ENCODE measurements at regions not wholly inside any gene's neighbourhood (a gene's known extent, or its start where the extent isn't known, plus 50 kb on each side); places are given as distances from the start of the nearest gene placed in this dataset.
A peak's percentile ranks its signal among the peaks of the same experiment; 100 is the strongest.

- peak overlapping the region; percentile 83 for H3K27ac ChIP-seq (ENCODE audit: poor library complexity, severe bottlenecking)
- no peaks in the 10 kb centered on the region for H3K36me3 ChIP-seq (ENCODE audit: low read depth)
- no peaks in the 10 kb centered on the region for H3K27me3 ChIP-seq (ENCODE audit: insufficient read depth, poor library complexity, severe bottlenecking)
- no peak overlapping the region for H3K4me3 ChIP-seq (ENCODE audit: severe bottlenecking)
- H3K4me1 ChIP-seq (ENCODE audit: insufficient read depth, poor library complexity, severe bottlenecking) = peaks cover 32% of the 10 kb centered on the region
- no peak for TF ChIP-seq CTCF (IDR thresholded peaks at IDR 0.05; ENCODE audit: poor library complexity, severe bottlenecking)
- no peak for ATAC-seq (ENCODE audit: low read depth)
- no peaks in the 10 kb centered on the region for H3K9me3 ChIP-seq (ENCODE audit: severe bottlenecking)
- no peak for DNase-seq (ENCODE audit: low spot score)
Observed at GRCh38 chr1:200337410-200337809, 72.4 kb downstream of the ZNF281 start.

DNA sequence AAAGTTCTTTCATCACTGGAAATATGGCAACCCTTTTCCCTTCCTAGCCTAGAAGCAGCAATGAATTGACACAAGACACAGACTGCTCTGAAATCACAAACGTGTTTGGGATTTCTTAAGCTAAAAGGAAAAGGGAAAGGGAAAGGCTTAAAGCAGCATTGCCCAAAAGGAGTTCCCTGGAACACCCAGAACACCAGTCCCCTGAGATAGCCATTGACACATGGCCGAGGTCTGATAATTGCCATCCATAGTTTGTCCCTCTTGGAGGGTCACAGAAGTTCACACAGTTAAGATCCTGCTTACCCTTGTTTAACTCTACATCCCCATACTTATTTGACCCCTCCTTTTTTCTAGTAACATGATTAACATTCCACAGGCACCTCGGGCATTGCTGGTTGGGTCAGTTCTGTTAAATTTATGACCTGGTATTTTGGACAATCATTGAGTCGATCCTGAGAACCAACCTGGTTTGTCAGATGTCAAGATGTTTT, 72.9 kb downstream of the ZNF281 start:
- H3K27me3 ChIP-seq (ENCODE audit: insufficient read depth, poor library complexity, severe bottlenecking) = no peaks in the 10 kb centered on the region
- H3K4me3 ChIP-seq (ENCODE audit: severe bottlenecking) = no peak overlapping the region
- TF ChIP-seq CTCF (IDR thresholded peaks at IDR 0.05; ENCODE audit: poor library complexity, severe bottlenecking) = no peak
- peak overlapping the region; percentile 83 for H3K27ac ChIP-seq (ENCODE audit: poor library complexity, severe bottlenecking)
- no peak for DNase-seq (ENCODE audit: low spot score)
- H3K36me3 ChIP-seq (ENCODE audit: low read depth) = no peaks in the 10 kb centered on the region
- ATAC-seq (ENCODE audit: low read depth) = peak; percentile 5; the same call in 1 of the 3 replicates
- no peaks in the 10 kb centered on the region for H3K9me3 ChIP-seq (ENCODE audit: severe bottlenecking)
- H3K4me1 ChIP-seq (ENCODE audit: insufficient read depth, poor library complexity, severe bottlenecking) = peaks cover 32% of the 10 kb centered on the region

DNA sequence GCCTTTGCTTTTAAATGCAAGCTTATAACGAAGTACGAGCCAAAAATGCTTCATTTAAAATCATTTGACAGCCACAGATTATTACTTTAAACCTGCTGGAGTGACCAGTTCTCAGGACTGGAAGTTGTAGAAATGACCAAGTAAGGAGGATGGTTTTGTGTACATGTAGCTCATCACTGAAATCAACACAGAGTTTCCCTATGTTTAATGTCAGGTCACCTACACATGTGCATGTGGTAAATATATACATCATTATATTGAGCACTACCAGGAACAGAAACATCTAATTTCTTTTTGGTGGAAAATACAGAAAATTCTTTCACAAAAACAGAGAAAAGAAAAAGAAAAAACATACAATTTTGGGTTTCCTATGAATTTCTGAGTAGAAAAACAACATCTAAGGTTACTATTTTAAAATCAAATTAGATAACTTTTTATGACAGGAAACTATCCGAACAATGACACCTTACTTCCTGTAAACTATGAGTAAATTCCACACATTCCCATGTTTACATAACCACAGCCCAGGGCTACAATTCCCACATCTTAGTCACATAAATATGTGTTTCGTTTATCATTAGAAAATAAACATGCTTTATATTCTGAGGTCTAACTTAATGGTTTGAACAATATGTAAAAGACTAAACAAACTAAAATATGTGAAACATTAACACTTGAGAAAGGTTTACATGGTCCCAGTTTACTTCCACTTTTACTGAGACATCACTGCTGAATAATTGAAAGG, 73.6 kb downstream of the ZNF281 start:
- H3K4me1 ChIP-seq (ENCODE audit: insufficient read depth, poor library complexity, severe bottlenecking) = peaks cover 32% of the 10 kb centered on the region
- no peak overlapping the region for H3K4me3 ChIP-seq (ENCODE audit: severe bottlenecking)
- H3K27ac ChIP-seq (ENCODE audit: poor library complexity, severe bottlenecking) = peak overlapping the region; percentile 83
- H3K27me3 ChIP-seq (ENCODE audit: insufficient read depth, poor library complexity, severe bottlenecking) = no peaks in the 10 kb centered on the region
- DNase-seq (ENCODE audit: low spot score) (no peak), ATAC-seq (ENCODE audit: low read depth) (peak; percentile 87)
- no peak for TF ChIP-seq CTCF (IDR thresholded peaks at IDR 0.05; ENCODE audit: poor library complexity, severe bottlenecking)
- H3K36me3 ChIP-seq (ENCODE audit: low read depth) = no peaks in the 10 kb centered on the region
- no peaks in the 10 kb centered on the region for H3K9me3 ChIP-seq (ENCODE audit: severe bottlenecking)

GRCh38 chr1:200334661-200335256, 75.1 kb downstream of the ZNF281 start:
- Histone ChIP-seq H3K27ac (ENCODE audit: poor library complexity, severe bottlenecking) (peak overlapping the region; percentile 83), H3K4me1 (ENCODE audit: insufficient read depth, poor library complexity, severe bottlenecking) (peaks cover 32% of the 10 kb centered on the region), H3K36me3 (ENCODE audit: low read depth) (no peaks in the 10 kb centered on the region), H3K27me3 (ENCODE audit: insufficient read depth, poor library complexity, severe bottlenecking) (no peaks in the 10 kb centered on the region), H3K4me3 (ENCODE audit: severe bottlenecking) (no peak overlapping the region), H3K9me3 (ENCODE audit: severe bottlenecking) (no peaks in the 10 kb centered on the region)
- TF ChIP-seq CTCF (IDR thresholded peaks at IDR 0.05; ENCODE audit: poor library complexity, severe bottlenecking) = no peak
- DNase-seq (ENCODE audit: low spot score) (no peak), ATAC-seq (ENCODE audit: low read depth) (peak; percentile 73)

- DNase-seq (ENCODE audit: low spot score) (no peak), ATAC-seq (ENCODE audit: low read depth) (no peak)
- Histone ChIP-seq H3K9me3 (ENCODE audit: severe bottlenecking) (no peaks in the 10 kb centered on the region), H3K4me3 (ENCODE audit: severe bottlenecking) (no peak overlapping the region), H3K27me3 (ENCODE audit: insufficient read depth, poor library complexity, severe bottlenecking) (no peaks in the 10 kb centered on the region), H3K27ac (ENCODE audit: poor library complexity, severe bottlenecking) (no peak overlapping the region), H3K36me3 (ENCODE audit: low read depth) (no peaks in the 10 kb centered on the region), H3K4me1 (ENCODE audit: insufficient read depth, poor library complexity, severe bottlenecking) (peaks cover 32% of the 10 kb centered on the region)
- no peak for TF ChIP-seq CTCF (IDR thresholded peaks at IDR 0.05; ENCODE audit: poor library complexity, severe bottlenecking)
Observed at GRCh38 chr1:200333329-200333728, 76.5 kb downstream of the ZNF281 start.

Measured in RWPE2 (cell line).